A549 (cell line): ENCODE measurements at regions not wholly inside any gene's neighbourhood (a gene's known extent, or its start where the extent isn't known, plus 50 kb on each side); places are given as distances from the start of the nearest gene placed in this dataset.

Experiments
- ATAC-seq, 2 experiments: fragments of 200-7000 bp in 1 of 2; fragments of >200 bp in 1 of 2; cut with Nextera tagmentation in 1 of 2; cut with Tn5 transposase in 1 of 2; 3 replicates each; pipeline versions ENCODE4 v1.8.0 to v1.9.1; 2018 to 2020; ENCODE audit warnings: mild to moderate bottlenecking in 1 of 2, moderate library complexity in 1 of 2
- CTCF ChIA-PET: fragments of 300-600 bp; sonication (Branson Sonifier 250); formaldehyde crosslinking; extraction: SDS; loops from one replicate; lab custom pipeline; 2021; ENCODE audit warnings: antibody characterized with exemption, inconsistent platforms; lab: Yijun Ruan, JAX
- POLR2A ChIA-PET: fragments of 350-600 bp; formaldehyde crosslinking; extraction: SDS; loops from one replicate; lab custom pipeline; 2021; ENCODE audit warnings: antibody characterized with exemption, inconsistent platforms; lab: Yijun Ruan, JAX
- DNase-seq, 2 experiments: peaks; one replicate each; pipeline versions ENCODE4 v3.0.0 to v3.0.0-alpha.2; 2011 to 2016; ENCODE audit warnings: low read depth in 1 of 2, low spot score in 1 of 2
- FAIRE-seq: peaks from 2 replicates; lab custom pipeline; 2011; peaks lifted over from hg19 to GRCh38; lab: Jason Lieb, UNC
- H3K27ac ChIP-seq, 2 experiments: fragments of >200 bp; sonication (Bioruptor Twin); formaldehyde crosslinking; 3 replicates each; pipeline ENCODE4 v1.5.1; 2016 to 2017
- H3K4me1 ChIP-seq: fragments of >200 bp; sonication (Bioruptor Twin); formaldehyde crosslinking; 3 replicates; pipeline ENCODE4 v1.6.1; 2016
- H3K4me2 ChIP-seq: fragments of >200 bp; sonication (Bioruptor Twin); formaldehyde crosslinking; 3 replicates; pipeline ENCODE4 v1.6.1; 2016
- H3K4me3 ChIP-seq: fragments of >200 bp; sonication (Bioruptor Twin); formaldehyde crosslinking; 3 replicates; pipeline ENCODE4 v1.5.1; 2016
- H3K9me3 ChIP-seq: fragments of >200 bp; sonication (Bioruptor Twin); formaldehyde crosslinking; 3 replicates; pipeline ENCODE4 v1.6.1; 2016
- CBX2 ChIP-seq: fragments of 200-600 bp; sonication (generic); IDR thresholded peaks from 2 replicates; pipeline ENCODE4 v1.6.1; 2016; ENCODE audit warnings: low read depth, mild to moderate bottlenecking, borderline replicate concordance
- CBX8 ChIP-seq: fragments of 200-600 bp; sonication (generic); IDR thresholded peaks from 2 replicates; pipeline ENCODE4 v1.6.1; 2016
- CEBPB ChIP-seq, 2 experiments: fragments of >200 bp in 1 of 2; sonication (Bioruptor Twin) in 1 of 2; formaldehyde crosslinking in 1 of 2; IDR thresholded peaks; 2 replicates each; pipeline ENCODE4 v1.6.1; 2012 to 2016
- CTCF ChIP-seq: fragments of >200 bp; sonication (Bioruptor Twin); formaldehyde crosslinking; IDR thresholded peaks from 3 replicates; pipeline ENCODE4 v1.5.1; 2016
- EP300 ChIP-seq, 2 experiments: fragments of >200 bp; sonication (Bioruptor Twin); formaldehyde crosslinking; IDR thresholded peaks; 2 replicates in 1 of 2; 3 replicates in 1 of 2; pipeline ENCODE4 v1.6.1; 2016 to 2017
- FOSB ChIP-seq: fragments of 250-450 bp; sonication (Bioruptor Pico); IDR thresholded peaks from 2 replicates; pipeline ENCODE4 v1.5.0; 2020; ENCODE audit warnings: mild to moderate bottlenecking, moderate library complexity
- FOXS1 ChIP-seq: fragments of 250-450 bp; sonication (Bioruptor Pico); IDR thresholded peaks from 2 replicates; pipeline ENCODE4 v1.5.0; 2020; ENCODE audit warnings: mild to moderate bottlenecking, moderate library complexity
- GATA3 ChIP-seq: IDR thresholded peaks from 2 replicates; pipeline ENCODE4 v1.6.1; 2012; ENCODE audit warnings: borderline replicate concordance
- HDAC2 ChIP-seq: fragments of 200-600 bp; sonication (generic); IDR thresholded peaks from 2 replicates; pipeline ENCODE4 v1.6.1; 2016
- HOXA7 ChIP-seq: fragments of 250-450 bp; sonication (Bioruptor Pico); IDR thresholded peaks from 2 replicates; pipeline ENCODE4 v1.5.0; 2020; ENCODE audit warnings: mild to moderate bottlenecking, moderate library complexity
- HOXB5 ChIP-seq: fragments of 250-450 bp; sonication (Bioruptor Pico); IDR thresholded peaks from 2 replicates; pipeline ENCODE4 v1.5.0; 2020; ENCODE audit warnings: mild to moderate bottlenecking, moderate library complexity
- JUN ChIP-seq, 2 experiments: fragments of >200 bp; sonication (Bioruptor Twin); formaldehyde crosslinking; IDR thresholded peaks; 2 replicates in 1 of 2; 3 replicates in 1 of 2; pipeline ENCODE4 v1.6.1; 2016 to 2017
- KDM1A ChIP-seq: fragments of 200-600 bp; sonication (generic); IDR thresholded peaks from 2 replicates; pipeline ENCODE4 v1.6.1; 2016; ENCODE audit warnings: low read depth, mild to moderate bottlenecking
- MAFK ChIP-seq: fragments of 450-650 bp; IDR thresholded peaks from 2 replicates; pipeline ENCODE4 v1.6.1; 2014; ENCODE audit not compliant: partially characterized antibody
- MYC ChIP-seq: IDR thresholded peaks from 2 replicates; pipeline ENCODE4 v1.6.1; 2012; ENCODE audit warnings: mild to moderate bottlenecking, inconsistent platforms, low read length, improper control_type of control experiment, borderline replicate concordance
- NFE2L2 ChIP-seq: fragments of 150-350 bp; conservative IDR thresholded peaks from 2 replicates; pipeline ENCODE4 v1.6.1; 2014; ENCODE audit warnings: low read length
- NPAS2 ChIP-seq: fragments of 250-450 bp; sonication (Bioruptor Pico); IDR thresholded peaks from 2 replicates; pipeline ENCODE4 v1.8.0; 2022; ENCODE audit warnings: mild to moderate bottlenecking, moderate library complexity, borderline replicate concordance
- NR3C1 ChIP-seq: fragments of >200 bp; sonication (Bioruptor Twin); formaldehyde crosslinking; IDR thresholded peaks from 3 replicates; pipeline ENCODE4 v1.6.1; 2017
- POLR2A ChIP-seq: IDR thresholded peaks from 2 replicates; pipeline ENCODE4 v1.6.1; 2012; ENCODE audit warnings: mild to moderate bottlenecking, low read length
- RARB ChIP-seq: fragments of 250-450 bp; sonication (Bioruptor Pico); IDR thresholded peaks from 2 replicates; pipeline ENCODE4 v1.8.0; 2021; ENCODE audit warnings: mild to moderate bottlenecking, moderate library complexity
- RCOR1 ChIP-seq: fragments of 150-350 bp; IDR thresholded peaks from 2 replicates; pipeline ENCODE4 v1.6.1; 2014; ENCODE audit warnings: antibody characterized with exemption, low read length, low read depth
- REST ChIP-seq: fragments of 200-600 bp; sonication (generic); IDR thresholded peaks from 2 replicates; pipeline ENCODE4 v1.6.1; 2016; ENCODE audit warnings: antibody characterized with exemption, mild to moderate bottlenecking, moderate library complexity
- RFX5 ChIP-seq: fragments of 450-650 bp; IDR thresholded peaks from 2 replicates; pipeline ENCODE4 v1.7.1; 2014; ENCODE audit warnings: antibody characterized with exemption, mild to moderate bottlenecking, moderate library complexity
- SREBF2 ChIP-seq: fragments of 450-650 bp; IDR thresholded peaks from 2 replicates; pipeline ENCODE4 v1.6.1; 2014; ENCODE audit warnings: mild to moderate bottlenecking, moderate library complexity
- TP53 ChIP-seq: fragments of 250-450 bp; sonication (Bioruptor Pico); IDR thresholded peaks from 2 replicates; pipeline ENCODE4 v1.5.0; 2021; ENCODE audit warnings: mild to moderate bottlenecking, moderate library complexity
- WGBS: methylation state at CpG from one replicate; pipeline ENCODE4 v1.1.6; 2017; ENCODE audit errors: missing lambda C conversion rate; 5-methylcytosine and 5-hydroxymethylcytosine counted together
- TF ChIP-seq, protein P1 (sequence below): IDR thresholded peaks from 2 replicates; pipeline ENCODE4 v1.6.1; 2012
- TF ChIP-seq, protein P2 (sequence below): IDR thresholded peaks from 2 replicates; pipeline ENCODE4 v1.6.1; 2012; ENCODE audit warnings: low read depth, borderline replicate concordance
- TF ChIP-seq, protein P3 (sequence below): fragments of >200 bp; sonication (Bioruptor Twin); formaldehyde crosslinking; IDR thresholded peaks from 2 replicates; pipeline ENCODE4 v1.6.1; 2016
- TF ChIP-seq, protein P4 (sequence below): fragments of 150-350 bp; IDR thresholded peaks from 2 replicates; pipeline ENCODE4 v1.6.1; 2014; ENCODE audit warnings: low read depth, mild to moderate bottlenecking, low read length

DNA sequence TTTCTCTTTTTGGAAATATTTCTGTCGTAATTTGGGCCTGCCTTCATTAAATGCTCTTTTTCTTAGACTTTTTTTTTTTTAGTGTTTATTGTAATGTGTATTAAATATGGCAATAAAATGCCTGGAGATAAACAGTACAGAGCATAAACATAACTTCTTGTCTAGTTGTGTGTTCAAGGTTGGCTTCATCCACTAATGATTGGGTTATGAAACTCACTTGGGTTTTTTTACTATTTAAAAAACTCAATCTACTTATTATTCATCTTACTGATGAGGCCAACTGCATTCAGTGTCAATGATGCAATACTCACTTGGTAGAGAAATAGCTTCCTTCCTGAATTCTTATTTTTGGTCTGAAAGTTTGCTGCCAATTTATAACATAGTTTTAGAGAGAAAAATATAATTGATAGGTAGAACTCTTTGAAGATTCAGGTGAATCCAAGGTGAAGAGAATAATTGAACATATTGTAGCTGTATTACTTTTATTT is 144.2 kb upstream of the NABP1 start:
- H3K4me2 ChIP-seq: no peak overlapping the region
- H3K9me3 ChIP-seq: no peaks in the 10 kb centered on the region
- FAIRE-seq: no peak
- TF ChIP-seq CBX8: no peak
- TF ChIP-seq NFE2L2: no peak
- TF ChIP-seq JUN (IDR thresholded peaks at IDR 0.05): no peak
- TF ChIP-seq MYC: no peak
- TF ChIP-seq REST: no peak
- no peak for TF ChIP-seq FOXS1 (CRISPR knock-in tag)
- TF ChIP-seq NR3C1: no peak
- TF ChIP-seq, protein P1, sequence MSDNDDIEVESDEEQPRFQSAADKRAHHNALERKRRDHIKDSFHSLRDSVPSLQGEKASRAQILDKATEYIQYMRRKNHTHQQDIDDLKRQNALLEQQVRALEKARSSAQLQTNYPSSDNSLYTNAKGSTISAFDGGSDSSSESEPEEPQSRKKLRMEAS: no peak
- no peak for TF ChIP-seq FOSB (CRISPR knock-in tag)
- no peak for TF ChIP-seq HDAC2
- TF ChIP-seq, protein P2, sequence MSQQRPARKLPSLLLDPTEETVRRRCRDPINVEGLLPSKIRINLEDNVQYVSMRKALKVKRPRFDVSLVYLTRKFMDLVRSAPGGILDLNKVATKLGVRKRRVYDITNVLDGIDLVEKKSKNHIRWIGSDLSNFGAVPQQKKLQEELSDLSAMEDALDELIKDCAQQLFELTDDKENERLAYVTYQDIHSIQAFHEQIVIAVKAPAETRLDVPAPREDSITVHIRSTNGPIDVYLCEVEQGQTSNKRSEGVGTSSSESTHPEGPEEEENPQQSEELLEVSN: no peak
- no peak for TF ChIP-seq NPAS2
- TF ChIP-seq HOXB5: no peak
- TF ChIP-seq MAFK: no peak
- TF ChIP-seq, protein P3, sequence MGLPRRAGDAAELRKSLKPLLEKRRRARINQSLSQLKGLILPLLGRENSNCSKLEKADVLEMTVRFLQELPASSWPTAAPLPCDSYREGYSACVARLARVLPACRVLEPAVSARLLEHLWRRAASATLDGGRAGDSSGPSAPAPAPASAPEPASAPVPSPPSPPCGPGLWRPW: no peak
- TF ChIP-seq, protein P4, sequence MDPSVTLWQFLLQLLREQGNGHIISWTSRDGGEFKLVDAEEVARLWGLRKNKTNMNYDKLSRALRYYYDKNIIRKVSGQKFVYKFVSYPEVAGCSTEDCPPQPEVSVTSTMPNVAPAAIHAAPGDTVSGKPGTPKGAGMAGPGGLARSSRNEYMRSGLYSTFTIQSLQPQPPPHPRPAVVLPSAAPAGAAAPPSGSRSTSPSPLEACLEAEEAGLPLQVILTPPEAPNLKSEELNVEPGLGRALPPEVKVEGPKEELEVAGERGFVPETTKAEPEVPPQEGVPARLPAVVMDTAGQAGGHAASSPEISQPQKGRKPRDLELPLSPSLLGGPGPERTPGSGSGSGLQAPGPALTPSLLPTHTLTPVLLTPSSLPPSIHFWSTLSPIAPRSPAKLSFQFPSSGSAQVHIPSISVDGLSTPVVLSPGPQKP: no peak
- TF ChIP-seq, all 56 proteins: peak for 0
- CTCF ChIA-PET: interaction anchor here (0.6 to 1.4 kb wide), 4 partner anchors 12 to 1810 kb away, joined by 3 read pairs; no protein-coding TSS in a partner anchor
- ATAC-seq: no peak
- 66% methylated on average over 1 of the region's 1 CpG for WGBS
- DNase-seq: no peak
- POLR2A ChIA-PET: no interaction called here
- Histone ChIP-seq H3K4me3 (no peak overlapping the region), H3K27ac (no peak overlapping the region), H3K4me1 (no peaks in the 10 kb centered on the region)

DNA sequence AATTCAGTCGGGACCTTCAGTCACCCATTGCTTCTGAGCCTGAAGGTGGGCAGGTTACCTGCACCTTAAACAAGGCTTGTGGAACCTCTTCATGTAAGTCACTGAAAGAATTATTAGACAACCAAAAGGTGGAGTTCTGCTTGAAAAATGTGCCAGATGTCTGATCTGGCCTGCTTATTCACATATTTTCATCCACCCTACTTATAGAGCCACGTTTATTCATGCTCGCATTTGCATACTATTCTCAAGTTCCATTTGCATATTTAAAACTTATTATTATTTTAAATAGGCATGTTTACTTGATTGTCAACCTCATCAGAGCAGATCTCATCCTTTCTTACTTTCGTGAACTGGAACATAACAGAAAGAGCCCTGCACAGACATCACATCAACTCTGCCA is 140.0 kb upstream of the NABP1 start:
- DNase-seq (no peak), FAIRE-seq (no peak), ATAC-seq (no peak)
- 73% methylated on average over 4 of the region's 4 CpGs for WGBS
- ChIA-PET CTCF (interaction anchor here (0.6 to 2.5 kb wide), 9 partner anchors 10 to 625 kb away, joined by 3 to 13 read pairs (median 3); no protein-coding TSS in a partner anchor), POLR2A (no interaction called here)
- H3K4me1 ChIP-seq: no peaks in the 10 kb centered on the region
- no peak for TF ChIP-seq POLR2A
- no peak for TF ChIP-seq GATA3
- TF ChIP-seq SREBF2: no peak
- TF ChIP-seq RFX5: no peak
- TF ChIP-seq, protein P4: no peak
- TF ChIP-seq CTCF: no peak
- no peak for TF ChIP-seq KDM1A
- TF ChIP-seq HOXA7 (CRISPR knock-in tag): no peak
- TF ChIP-seq EP300 (IDR thresholded peaks at IDR 0.05): no peak
- no peak for TF ChIP-seq RARB (CRISPR knock-in tag)
- TF ChIP-seq CEBPB (IDR thresholded peaks at IDR 0.05): no peak
- no peak for TF ChIP-seq RCOR1
- no peak for TF ChIP-seq CBX8
- TF ChIP-seq TP53 (CRISPR knock-in tag): no peak
- TF ChIP-seq CBX2: no peak
- TF ChIP-seq NFE2L2: no peak
- TF ChIP-seq, protein P2: no peak
- no peak for TF ChIP-seq HOXB5
- H3K4me2 ChIP-seq: no peak overlapping the region
- no peak overlapping the region for H3K4me3 ChIP-seq
- no peak overlapping the region for H3K27ac ChIP-seq
- H3K9me3 ChIP-seq: no peaks in the 10 kb centered on the region
